Testis (tissue), 2 donors: ENCODE measurements at regions not wholly inside any gene's neighbourhood (a gene's known extent, or its start where the extent isn't known, plus 50 kb on each side); places are given as distances from the start of the nearest gene placed in this dataset.

Source experiments
- DNase-seq: peaks from one replicate; pipeline ENCODE4 v3.0.0-alpha.2; 2019
- H3K27ac ChIP-seq, 2 donors: fragments of 200-600 bp; sonication (generic); one replicate each; pipeline ENCODE4 v1.5.1; 2019
- H3K27me3 ChIP-seq: fragments of 200-600 bp; sonication (generic); one replicate; pipeline ENCODE4 v1.5.1; 2019
- H3K36me3 ChIP-seq: fragments of 200-600 bp; sonication (generic); one replicate; pipeline ENCODE4 v1.5.1; 2017; ENCODE audit warnings: low read depth; ENCODE audit errors: missing control alignments
- H3K4me1 ChIP-seq: fragments of 200-600 bp; sonication (generic); one replicate; pipeline ENCODE4 v1.5.1; 2019
- H3K4me3 ChIP-seq, 2 donors: fragments of 200-600 bp; sonication (generic); one replicate each; pipeline ENCODE4 v1.5.1; 2017 to 2019
- H3K9me3 ChIP-seq: fragments of 200-600 bp; sonication (generic); one replicate; pipeline ENCODE4 v1.5.1; 2017
- POLR2A ChIP-seq: fragments of 450-650 bp; IDR thresholded peaks from one replicate; pipeline ENCODE4 v1.6.1; 2017; ENCODE audit warnings: antibody characterized with exemption, mild to moderate bottlenecking, moderate library complexity
- WGBS, 2 donors: methylation state at CpG; one replicate each; pipeline ENCODE4 v1.1.5; 2018; 5-methylcytosine and 5-hydroxymethylcytosine counted together
- intact Hi-C: fragments of 100-400 bp; cut with DNase I; formaldehyde crosslinking; loops from one replicate; pipeline ENCODE4 v1.15.1; 2023; ENCODE audit warnings: low total_unique reads
- TF ChIP-seq, protein P1 (sequence below), 3 experiments: fragments of 450-650 bp in 2 of 3; fragments of 200-600 bp in 1 of 3; sonication (generic) in 1 of 3; IDR thresholded peaks; one replicate each; pipeline ENCODE4 v1.5.1; 2016 to 2019; ENCODE audit warnings: antibody characterized with exemption in 3 of 3, mild to moderate bottlenecking in 2 of 3, moderate library complexity in 1 of 3

DNA sequence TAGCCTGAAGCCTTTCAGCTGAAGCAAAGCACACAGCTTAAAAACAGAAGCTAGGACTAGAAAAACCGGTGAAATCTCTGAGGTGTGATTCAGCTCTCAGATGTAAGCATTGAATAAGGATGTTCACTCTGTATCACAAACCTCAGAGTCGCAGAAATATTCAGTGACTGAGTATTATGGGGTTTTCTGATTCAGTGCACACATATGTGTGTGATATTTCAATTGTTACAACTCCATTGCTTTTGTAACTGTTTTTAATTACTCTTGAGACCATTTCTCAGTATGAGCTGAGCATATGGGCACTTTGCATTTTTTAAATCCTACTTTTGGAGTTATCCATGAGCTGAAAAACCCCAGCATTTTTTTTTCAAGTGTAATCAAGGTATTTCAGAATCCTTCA lies 868.8 kb downstream of the NTRK3 start:
- Histone ChIP-seq H3K27me3 (no peaks in the 10 kb centered on the region), H3K4me1 (no peaks in the 10 kb centered on the region), H3K36me3 (no peaks in the 10 kb centered on the region), H3K9me3 (no peaks in the 10 kb centered on the region), H3K27ac (no peak overlapping the region), H3K4me3 (no peak overlapping the region)
- no peak for TF ChIP-seq POLR2A
- TF ChIP-seq, protein P1, sequence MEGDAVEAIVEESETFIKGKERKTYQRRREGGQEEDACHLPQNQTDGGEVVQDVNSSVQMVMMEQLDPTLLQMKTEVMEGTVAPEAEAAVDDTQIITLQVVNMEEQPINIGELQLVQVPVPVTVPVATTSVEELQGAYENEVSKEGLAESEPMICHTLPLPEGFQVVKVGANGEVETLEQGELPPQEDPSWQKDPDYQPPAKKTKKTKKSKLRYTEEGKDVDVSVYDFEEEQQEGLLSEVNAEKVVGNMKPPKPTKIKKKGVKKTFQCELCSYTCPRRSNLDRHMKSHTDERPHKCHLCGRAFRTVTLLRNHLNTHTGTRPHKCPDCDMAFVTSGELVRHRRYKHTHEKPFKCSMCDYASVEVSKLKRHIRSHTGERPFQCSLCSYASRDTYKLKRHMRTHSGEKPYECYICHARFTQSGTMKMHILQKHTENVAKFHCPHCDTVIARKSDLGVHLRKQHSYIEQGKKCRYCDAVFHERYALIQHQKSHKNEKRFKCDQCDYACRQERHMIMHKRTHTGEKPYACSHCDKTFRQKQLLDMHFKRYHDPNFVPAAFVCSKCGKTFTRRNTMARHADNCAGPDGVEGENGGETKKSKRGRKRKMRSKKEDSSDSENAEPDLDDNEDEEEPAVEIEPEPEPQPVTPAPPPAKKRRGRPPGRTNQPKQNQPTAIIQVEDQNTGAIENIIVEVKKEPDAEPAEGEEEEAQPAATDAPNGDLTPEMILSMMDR (IDR thresholded peaks at IDR 0.05), result no peak
- no peak for DNase-seq
- 85 to 90% methylated on average over 2 of the region's 2 CpGs for WGBS, 2 donors
- intact Hi-C loops, result no loop called here

DNA sequence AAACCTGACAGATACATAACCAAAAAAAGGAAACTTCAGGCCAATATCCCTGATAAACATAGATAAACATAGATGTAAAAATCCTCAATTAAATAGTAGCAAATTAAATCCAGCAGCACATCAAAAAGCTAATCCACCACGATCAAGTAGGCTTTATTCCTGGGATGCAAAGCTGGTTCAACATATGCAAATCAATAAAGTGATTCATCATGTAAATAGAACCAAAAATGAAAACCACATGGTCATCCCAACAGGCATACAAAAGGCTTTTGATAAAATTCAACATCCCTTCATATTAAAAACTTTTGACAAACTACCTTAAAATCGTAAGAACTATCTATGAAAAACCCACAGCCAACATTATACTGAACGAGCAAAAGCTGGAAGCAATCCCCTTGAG lies 882.2 kb downstream of the NTRK3 start:
- WGBS, 2 donors, result 67 to 71% methylated on average over 3 of the region's 3 CpGs
- H3K9me3 ChIP-seq, result no peaks in the 10 kb centered on the region
- H3K36me3 ChIP-seq, result no peaks in the 10 kb centered on the region
- H3K4me3 ChIP-seq, result no peak overlapping the region
- intact Hi-C loops, result no loop called here
- TF ChIP-seq, protein P1 (IDR thresholded peaks at IDR 0.05), result no peak
- no peaks in the 10 kb centered on the region for H3K4me1 ChIP-seq
- DNase-seq, result no peak
- H3K27ac ChIP-seq, result no peak overlapping the region
- no peaks in the 10 kb centered on the region for H3K27me3 ChIP-seq

DNA sequence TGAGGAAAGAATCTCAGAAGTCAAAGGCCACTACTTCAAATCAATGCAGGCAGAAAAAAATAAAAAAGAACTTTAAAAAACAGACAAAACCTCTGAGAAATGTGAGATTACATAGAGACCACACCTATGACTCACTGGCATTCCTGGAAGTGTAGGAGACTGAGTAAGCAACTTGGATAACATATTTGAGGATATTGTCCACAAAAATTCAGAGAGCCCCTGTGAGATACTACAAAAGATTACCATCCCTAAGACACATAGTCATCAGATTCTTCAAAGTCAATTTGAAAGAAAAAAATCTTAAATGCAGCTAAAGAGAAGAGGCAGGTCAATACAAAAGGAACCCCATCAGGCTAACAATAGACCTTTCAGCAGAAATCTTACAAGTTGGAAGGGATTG lies 887.3 kb downstream of the NTRK3 start:
- no peak overlapping the region for H3K4me3 ChIP-seq
- intact Hi-C loops, result no loop called here
- no peaks in the 10 kb centered on the region for H3K27me3 ChIP-seq
- no peaks in the 10 kb centered on the region for H3K36me3 ChIP-seq
- no peaks in the 10 kb centered on the region for H3K9me3 ChIP-seq
- DNase-seq, result no peak
- TF ChIP-seq, protein P1 (IDR thresholded peaks at IDR 0.05), result no peak
- no peak for TF ChIP-seq POLR2A
- H3K4me1 ChIP-seq, result no peaks in the 10 kb centered on the region
- no peak overlapping the region for H3K27ac ChIP-seq

DNA sequence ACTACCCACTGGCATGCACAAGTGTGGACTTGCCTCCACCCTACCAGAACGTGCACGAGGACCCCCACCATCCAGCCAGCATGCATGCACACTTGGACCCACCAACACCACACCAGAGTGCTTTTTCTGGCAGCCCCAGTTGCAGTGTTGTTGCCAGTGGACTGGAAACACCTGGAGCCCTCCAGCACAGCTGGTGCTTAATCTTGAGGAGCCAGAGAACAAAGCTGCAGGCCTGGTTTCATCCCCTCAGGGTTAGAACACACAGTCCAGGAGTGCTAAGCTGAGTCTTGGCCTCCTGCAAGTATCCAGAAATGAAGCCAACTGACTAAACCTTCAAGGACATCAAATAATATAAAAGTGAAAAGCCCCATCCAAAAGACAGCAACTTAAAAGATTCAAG lies 888.0 kb downstream of the NTRK3 start:
- TF ChIP-seq, protein P1 (IDR thresholded peaks at IDR 0.05), result no peak
- no peak for TF ChIP-seq POLR2A
- intact Hi-C loops, result no loop called here
- H3K36me3 ChIP-seq, result no peaks in the 10 kb centered on the region

DNA sequence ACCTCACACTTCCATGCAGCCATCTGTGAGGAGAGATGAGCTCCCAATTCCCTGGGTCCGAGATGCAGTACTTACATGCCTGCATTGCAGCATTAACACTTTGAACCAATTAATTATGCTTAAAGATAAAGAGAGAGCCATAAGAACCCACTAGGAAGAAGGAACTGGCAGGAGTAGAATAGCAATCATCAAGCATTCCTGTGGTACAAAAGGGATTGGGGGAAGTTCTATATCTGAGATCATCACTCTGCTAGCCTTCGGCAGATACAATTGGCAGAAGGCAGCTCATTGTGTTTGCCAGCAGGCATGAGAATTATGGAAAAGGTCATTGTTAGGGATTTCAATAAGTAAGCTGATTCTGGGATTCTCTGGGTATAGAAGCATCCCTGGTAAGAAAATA lies 891.4 kb downstream of the NTRK3 start:
- no peak overlapping the region for H3K4me3 ChIP-seq
- H3K9me3 ChIP-seq, result no peaks in the 10 kb centered on the region
- H3K27me3 ChIP-seq, result no peaks in the 10 kb centered on the region
- no peaks in the 10 kb centered on the region for H3K36me3 ChIP-seq
- TF ChIP-seq POLR2A, result no peak
- TF ChIP-seq, protein P1 (IDR thresholded peaks at IDR 0.05), result no peak
- H3K27ac ChIP-seq, result no peak overlapping the region
- intact Hi-C loops, result no loop called here
- no peaks in the 10 kb centered on the region for H3K4me1 ChIP-seq
- no peak for DNase-seq
- 56 to 63% methylated on average over 2 of the region's 2 CpGs for WGBS, 2 donors

More for the DNA sequence above, 888.0 kb downstream of the NTRK3 start:
- no peaks in the 10 kb centered on the region for H3K9me3 ChIP-seq
- H3K4me3 ChIP-seq, result no peak overlapping the region
- DNase-seq, result no peak
- 39 to 67% methylated on average over 2 of the region's 2 CpGs for WGBS, 2 donors
- H3K4me1 ChIP-seq, result no peaks in the 10 kb centered on the region
- H3K27ac ChIP-seq, result no peak overlapping the region
- no peaks in the 10 kb centered on the region for H3K27me3 ChIP-seq
